ENCODE measurements at regions not wholly inside any gene's neighbourhood (a gene's known extent, or its start where the extent isn't known, plus 50 kb on each side); places are given as distances from the start of the nearest gene placed in this dataset.

GRCh38 chr22:48748860-48749554 lies 1078.7 kb downstream of the BRD1 start:
- H3K27me3 Mint-ChIP-seq (ENCODE audit: low read depth), result peaks cover 2% of the 10 kb centered on the region
- DNase-seq (no peak), ATAC-seq (no peak)
- no peaks in the 10 kb centered on the region for H3K36me3 Mint-ChIP-seq (ENCODE audit: insufficient read depth)
- no peaks in the 10 kb centered on the region for H3K9me3 Mint-ChIP-seq
- no peaks in the 10 kb centered on the region for H3K4me1 Mint-ChIP-seq (ENCODE audit: low read depth)
- no peak overlapping the region for H3K4me3 Mint-ChIP-seq

- Mint-ChIP-seq H3K27me3 (ENCODE audit: low read depth) (no peaks in the 10 kb centered on the region), H3K4me3 (no peak overlapping the region), H3K36me3 (ENCODE audit: insufficient read depth) (no peaks in the 10 kb centered on the region), H3K9me3 (no peaks in the 10 kb centered on the region), H3K4me1 (ENCODE audit: low read depth) (no peaks in the 10 kb centered on the region)
- no peak for ATAC-seq
- DNase-seq, result no peak
These were observed 1079.4 kb downstream of the BRD1 start for GRCh38 chr22:48748113-48748859.

GRCh38 chr22:48746789-48747425 lies 1080.8 kb downstream of the BRD1 start:
- H3K4me3 Mint-ChIP-seq, result no peak overlapping the region
- DNase-seq (no peak), ATAC-seq (no peak)
- H3K9me3 Mint-ChIP-seq, result no peaks in the 10 kb centered on the region
- H3K36me3 Mint-ChIP-seq (ENCODE audit: insufficient read depth), result no peaks in the 10 kb centered on the region
- H3K27me3 Mint-ChIP-seq (ENCODE audit: low read depth), result no peaks in the 10 kb centered on the region
- no peaks in the 10 kb centered on the region for H3K4me1 Mint-ChIP-seq (ENCODE audit: low read depth)

GRCh38 chr22:48745842-48746788 lies 1081.6 kb downstream of the BRD1 start:
- H3K36me3 Mint-ChIP-seq (ENCODE audit: insufficient read depth), result no peaks in the 10 kb centered on the region
- no peak for DNase-seq
- H3K4me1 Mint-ChIP-seq (ENCODE audit: low read depth), result no peaks in the 10 kb centered on the region
- H3K4me3 Mint-ChIP-seq, result no peak overlapping the region
- H3K27me3 Mint-ChIP-seq (ENCODE audit: low read depth), result no peaks in the 10 kb centered on the region
- H3K9me3 Mint-ChIP-seq, result no peaks in the 10 kb centered on the region
- no peak for ATAC-seq

GRCh38 chr22:48744967-48745841 lies 1082.5 kb downstream of the BRD1 start:
- ATAC-seq (no peak), DNase-seq (no peak)
- no peaks in the 10 kb centered on the region for H3K36me3 Mint-ChIP-seq (ENCODE audit: insufficient read depth)
- H3K4me3 Mint-ChIP-seq, result no peak overlapping the region
- no peaks in the 10 kb centered on the region for H3K4me1 Mint-ChIP-seq (ENCODE audit: low read depth)
- no peaks in the 10 kb centered on the region for H3K9me3 Mint-ChIP-seq
- H3K27me3 Mint-ChIP-seq (ENCODE audit: low read depth), result no peaks in the 10 kb centered on the region

- DNase-seq (no peak), ATAC-seq (no peak)
- Mint-ChIP-seq H3K4me3 (no peak overlapping the region), H3K27me3 (ENCODE audit: low read depth) (no peaks in the 10 kb centered on the region), H3K9me3 (no peaks in the 10 kb centered on the region), H3K36me3 (ENCODE audit: insufficient read depth) (no peaks in the 10 kb centered on the region), H3K4me1 (ENCODE audit: low read depth) (no peaks in the 10 kb centered on the region)
These were observed 1083.4 kb downstream of the BRD1 start for GRCh38 chr22:48744283-48744641.

- H3K4me3 Mint-ChIP-seq, result no peak overlapping the region
- no peaks in the 10 kb centered on the region for H3K36me3 Mint-ChIP-seq (ENCODE audit: insufficient read depth)
- H3K4me1 Mint-ChIP-seq (ENCODE audit: low read depth), result no peaks in the 10 kb centered on the region
- no peaks in the 10 kb centered on the region for H3K27me3 Mint-ChIP-seq (ENCODE audit: low read depth)
- ATAC-seq (no peak), DNase-seq (no peak)
- no peaks in the 10 kb centered on the region for H3K9me3 Mint-ChIP-seq
These were observed 1083.9 kb downstream of the BRD1 start for GRCh38 chr22:48743601-48744282.

- Mint-ChIP-seq H3K4me1 (ENCODE audit: low read depth) (no peaks in the 10 kb centered on the region), H3K9me3 (no peaks in the 10 kb centered on the region), H3K36me3 (ENCODE audit: insufficient read depth) (no peaks in the 10 kb centered on the region), H3K27me3 (ENCODE audit: low read depth) (no peaks in the 10 kb centered on the region), H3K4me3 (no peak overlapping the region)
- ATAC-seq, result no peak
- DNase-seq, result no peak
These were observed 1084.9 kb downstream of the BRD1 start for GRCh38 chr22:48742556-48743343.

- no peaks in the 10 kb centered on the region for H3K4me1 Mint-ChIP-seq (ENCODE audit: low read depth)
- no peaks in the 10 kb centered on the region for H3K36me3 Mint-ChIP-seq (ENCODE audit: insufficient read depth)
- DNase-seq, result no peak
- H3K4me3 Mint-ChIP-seq, result no peak overlapping the region
- H3K9me3 Mint-ChIP-seq, result no peaks in the 10 kb centered on the region
- ATAC-seq, result no peak
- no peaks in the 10 kb centered on the region for H3K27me3 Mint-ChIP-seq (ENCODE audit: low read depth)
These were observed 1085.5 kb downstream of the BRD1 start for GRCh38 chr22:48742191-48742555.

GRCh38 chr22:48741540-48741939 lies 1086.1 kb downstream of the BRD1 start:
- ATAC-seq (no peak), DNase-seq (no peak)
- no peaks in the 10 kb centered on the region for H3K27me3 Mint-ChIP-seq (ENCODE audit: low read depth)

GRCh38 chr22:48740731-48741405 lies 1086.8 kb downstream of the BRD1 start:
- Mint-ChIP-seq H3K4me3 (no peak overlapping the region), H3K36me3 (ENCODE audit: insufficient read depth) (no peaks in the 10 kb centered on the region), H3K4me1 (ENCODE audit: low read depth) (no peaks in the 10 kb centered on the region), H3K9me3 (no peaks in the 10 kb centered on the region), H3K27me3 (ENCODE audit: low read depth) (no peaks in the 10 kb centered on the region)
- no peak for DNase-seq
- ATAC-seq, result no peak

More at GRCh38 chr22:48741540-48741939, 1086.1 kb downstream of the BRD1 start:
- Mint-ChIP-seq H3K4me1 (ENCODE audit: low read depth) (no peaks in the 10 kb centered on the region), H3K4me3 (no peak overlapping the region), H3K36me3 (ENCODE audit: insufficient read depth) (no peaks in the 10 kb centered on the region), H3K9me3 (no peaks in the 10 kb centered on the region)

- Mint-ChIP-seq H3K27me3 (ENCODE audit: low read depth) (no peaks in the 10 kb centered on the region), H3K9me3 (no peaks in the 10 kb centered on the region), H3K36me3 (ENCODE audit: insufficient read depth) (no peaks in the 10 kb centered on the region), H3K4me1 (ENCODE audit: low read depth) (no peaks in the 10 kb centered on the region), H3K4me3 (no peak overlapping the region)
- ATAC-seq (no peak), DNase-seq (no peak)
These were observed 1087.5 kb downstream of the BRD1 start for GRCh38 chr22:48740086-48740730.
